Astrocyte of the cerebellum (primary cell): ENCODE measurements at regions not wholly inside any gene's neighbourhood (a gene's known extent, or its start where the extent isn't known, plus 50 kb on each side); places are given as distances from the start of the nearest gene placed in this dataset.

Experiments used
- DNase-seq: peaks from one replicate; pipeline ENCODE4 v3.0.0-alpha.2; 2011; ENCODE audit warnings: low read depth
- H3K4me3 ChIP-seq: 2 replicates; pipeline ENCODE4 v1.5.1; 2011; ENCODE audit warnings: mild to moderate bottlenecking, low read depth, low read length, moderate library complexity
- CTCF ChIP-seq: IDR thresholded peaks from 2 replicates; pipeline ENCODE4 v1.5.1; 2012; ENCODE audit warnings: low read length, low read depth, moderate library complexity, mild to moderate bottlenecking; ENCODE audit errors: missing control alignments
- in situ Hi-C: cut with HindIII; loops from 2 replicates; pipeline ENCODE4 v1.10.0; 2017; ENCODE audit warnings: low sequenced_read_pairs

GRCh38 chr1:162941024-162941423 is 80.0 kb upstream of the CCDC190 start:
- H3K4me3 ChIP-seq, result no peak overlapping the region
- in situ Hi-C loops, result no loop called here
- no peak for DNase-seq
- no peak for TF ChIP-seq CTCF

DNA sequence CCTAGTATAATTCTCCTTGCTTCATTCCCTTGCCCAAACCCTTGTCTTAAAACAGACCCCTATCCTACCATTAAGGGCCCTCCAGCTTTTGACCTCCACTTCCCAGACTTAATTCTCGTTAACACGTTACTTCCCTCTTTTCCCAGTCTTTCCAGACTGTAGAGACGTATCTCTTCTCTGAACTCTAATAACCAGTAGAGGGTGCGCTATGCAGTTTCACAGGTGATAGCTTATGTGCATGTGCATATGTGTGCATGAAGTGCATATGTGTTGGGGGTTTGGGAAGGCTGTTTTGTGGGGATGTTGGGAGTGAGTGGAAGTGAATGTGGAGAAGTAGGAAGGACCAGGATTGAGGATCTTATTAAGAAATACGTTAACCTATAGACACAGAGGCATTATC is 78.1 kb upstream of the CCDC190 start:
- in situ Hi-C loops, result no loop called here
- no peak overlapping the region for H3K4me3 ChIP-seq
- no peak for DNase-seq
- TF ChIP-seq CTCF, result no peak

DNA sequence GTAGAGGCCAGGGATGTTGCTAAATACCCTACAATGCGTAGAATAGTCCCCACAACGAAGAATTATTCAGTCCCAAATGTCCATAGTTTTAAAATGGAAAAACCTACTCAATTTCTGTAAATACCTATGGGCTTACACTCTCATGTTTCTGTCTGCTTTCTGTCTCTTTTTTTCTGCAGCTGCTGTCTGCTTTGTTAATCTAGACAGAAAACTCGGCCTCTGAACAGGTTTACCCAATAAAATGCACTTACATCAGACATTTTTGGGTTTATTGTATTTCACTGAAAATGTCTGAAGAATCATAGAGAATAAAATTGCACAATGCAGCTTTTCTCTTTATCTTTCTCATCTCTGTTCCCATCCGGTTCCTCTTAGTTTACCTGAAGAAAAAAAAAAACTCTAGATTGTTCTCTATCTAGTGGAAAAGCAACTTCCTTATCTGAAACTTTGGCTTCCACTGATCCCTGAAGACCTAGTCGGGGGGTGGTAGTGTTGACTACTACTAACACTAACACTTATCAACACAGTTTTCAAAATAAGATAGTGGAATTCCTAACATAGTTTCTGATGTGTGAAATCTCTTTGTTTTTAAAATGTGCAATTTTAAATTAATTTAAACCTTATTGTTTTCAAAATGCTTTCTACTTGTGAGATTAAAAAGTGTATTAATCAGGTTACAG is 76.9 kb upstream of the CCDC190 start:
- in situ Hi-C loops, result no loop called here
- TF ChIP-seq CTCF, result no peak
- no peak overlapping the region for H3K4me3 ChIP-seq
- DNase-seq, result no peak

GRCh38 chr1:162930976-162931560 is 70.1 kb upstream of the CCDC190 start:
- DNase-seq, result no peak
- no peak for TF ChIP-seq CTCF
- no peak overlapping the region for H3K4me3 ChIP-seq
- in situ Hi-C loops, result no loop called here

DNA sequence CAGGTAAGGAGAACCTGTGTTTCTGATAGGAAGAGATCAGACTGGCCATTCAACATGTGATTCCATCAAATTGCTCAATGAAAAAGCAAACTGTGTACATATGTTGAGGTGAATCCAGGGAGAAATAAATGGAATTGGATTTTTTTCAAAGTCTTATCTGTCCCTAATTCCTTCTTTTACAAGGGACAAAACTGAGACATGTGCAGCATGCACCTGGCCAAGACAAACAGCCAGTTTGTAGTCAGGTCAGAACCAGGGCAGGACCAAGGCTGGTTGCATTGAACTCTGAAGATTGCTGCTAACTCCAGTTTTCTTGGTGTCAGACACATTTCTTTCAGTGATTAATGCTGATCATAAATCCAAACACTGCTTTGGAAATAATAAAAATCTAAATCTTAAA is 69.6 kb upstream of the CCDC190 start:
- no peak for DNase-seq
- H3K4me3 ChIP-seq, result no peak overlapping the region
- no peak for TF ChIP-seq CTCF
- in situ Hi-C loops, result no loop called here

GRCh38 chr1:162929177-162929576 is 68.2 kb upstream of the CCDC190 start:
- in situ Hi-C loops, result no loop called here
- DNase-seq, result no peak
- H3K4me3 ChIP-seq, result no peak overlapping the region
- TF ChIP-seq CTCF, result no peak
